Prostate gland (tissue), 2 donors: ENCODE measurements at regions not wholly inside any gene's neighbourhood (a gene's known extent, or its start where the extent isn't known, plus 50 kb on each side); places are given as distances from the start of the nearest gene placed in this dataset.

ENCODE experiments used
- DNase-seq: peaks from one replicate; pipeline ENCODE4 v3.0.0-alpha.2; 2019; ENCODE audit warnings: low spot score
- H3K27ac ChIP-seq, 2 donors: fragments of 200-600 bp; sonication (generic); 2 replicates each; pipeline ENCODE4 v1.5.1; 2017 to 2019
- H3K27me3 ChIP-seq: fragments of 200-600 bp; sonication (generic); replicated peaks from 2 replicates; pipeline ENCODE4 v1.5.1; 2019; ENCODE audit not compliant: insufficient read depth
- H3K36me3 ChIP-seq, 2 donors: fragments of 200-600 bp; sonication (generic); 1 replicate in 1 of 2; 2 replicates in 1 of 2; pipeline versions ENCODE4 v1.5.1 to v1.8.1; 2017 to 2019
- H3K4me1 ChIP-seq: fragments of 200-600 bp; sonication (generic); replicated peaks from 2 replicates; pipeline ENCODE4 v1.5.1; 2019
- H3K4me3 ChIP-seq, 2 donors: fragments of 200-600 bp; sonication (generic); 2 replicates each; pipeline ENCODE4 v1.5.1; 2017 to 2019
- H3K9me3 ChIP-seq: fragments of 200-600 bp; sonication (generic); 2 replicates; pipeline ENCODE4 v1.5.1; 2017
- CTCF ChIP-seq, 4 experiments: fragments of 200-600 bp in 2 of 4; fragments of 450-650 bp in 2 of 4; sonication (generic) in 2 of 4; IDR thresholded peaks; 1 replicate in 3 of 4; 2 replicates in 1 of 4; pipeline ENCODE4 v1.5.1; 2016 to 2019; ENCODE audit warnings: antibody characterized with exemption in 4 of 4, mild to moderate bottlenecking in 2 of 4, moderate library complexity in 2 of 4
- POLR2A ChIP-seq: fragments of 450-650 bp; IDR thresholded peaks from one replicate; pipeline ENCODE4 v1.6.1; 2016; ENCODE audit warnings: antibody characterized with exemption, mild to moderate bottlenecking
- POLR2AphosphoS5 ChIP-seq: sonication (generic); formaldehyde crosslinking; IDR thresholded peaks from one replicate; pipeline ENCODE4 v1.6.1; 2017; ENCODE audit warnings: antibody characterized with exemption
- WGBS: methylation state at CpG from one replicate; pipeline ENCODE4 v1.1.5; 2018; 5-methylcytosine and 5-hydroxymethylcytosine counted together
- intact Hi-C: fragments of 100-400 bp; cut with DNase I; formaldehyde crosslinking; loops from one replicate; pipeline ENCODE4 v1.14.2; 2022

DNA sequence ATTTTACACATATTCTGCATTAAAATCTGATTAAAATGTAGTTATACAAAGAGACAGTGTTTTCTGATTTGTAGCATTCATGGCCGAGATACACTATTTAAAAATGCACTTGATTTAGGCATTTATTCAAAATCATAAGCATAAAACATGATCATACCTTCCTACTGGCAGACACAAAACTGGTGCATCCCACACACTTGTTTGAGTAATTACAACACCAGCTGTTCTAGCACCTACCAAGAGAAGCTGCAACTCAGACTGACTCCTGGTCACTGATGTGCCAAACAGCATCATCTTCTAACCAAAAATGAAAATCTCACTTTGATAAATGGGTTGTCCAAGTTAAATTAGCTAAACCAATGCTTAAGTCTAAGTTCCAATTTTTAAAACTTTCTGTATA lies 262.7 kb upstream of the NSMCE3 start:
- no peak overlapping the region for H3K27ac ChIP-seq
- intact Hi-C loops: no loop called here
- H3K9me3 ChIP-seq: no peaks in the 10 kb centered on the region
- H3K27me3 ChIP-seq: no peaks in the 10 kb centered on the region
- WGBS: 85% methylated on average over 1 of the region's 1 CpG
- H3K4me3 ChIP-seq: no peak overlapping the region
- H3K36me3 ChIP-seq: no peaks in the 10 kb centered on the region
- TF ChIP-seq CTCF (IDR thresholded peaks at IDR 0.05): no peak
- no peak for TF ChIP-seq POLR2A
- no peak for TF ChIP-seq POLR2AphosphoS5
- H3K4me1 ChIP-seq: no peaks in the 10 kb centered on the region
- DNase-seq: no peak

DNA sequence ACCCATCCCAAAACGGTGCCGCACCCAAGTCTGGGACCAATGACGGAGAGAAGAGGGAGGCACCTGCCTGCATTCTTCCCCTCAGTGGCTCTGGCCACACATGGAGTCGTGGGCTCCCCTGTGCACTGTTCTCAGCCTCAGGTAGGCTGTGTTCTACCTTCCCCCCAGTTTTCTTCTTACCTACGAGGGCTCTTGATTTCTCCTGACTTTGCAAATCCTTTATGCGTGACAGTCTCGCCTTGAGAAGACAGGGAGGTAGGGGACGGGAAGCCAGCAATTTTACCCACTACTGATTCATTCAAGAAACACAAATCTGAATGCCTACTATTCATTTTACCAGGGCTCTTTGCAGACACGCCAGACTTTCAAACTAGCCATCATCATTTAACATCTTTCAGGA lies 261.3 kb upstream of the NSMCE3 start:
- no peaks in the 10 kb centered on the region for H3K9me3 ChIP-seq
- H3K4me3 ChIP-seq: no peak overlapping the region
- WGBS: 91% methylated on average over 9 of the region's 9 CpGs
- DNase-seq: no peak
- H3K36me3 ChIP-seq: no peaks in the 10 kb centered on the region
- H3K27ac ChIP-seq: no peak overlapping the region
- no peaks in the 10 kb centered on the region for H3K27me3 ChIP-seq
- TF ChIP-seq POLR2AphosphoS5: no peak
- no peaks in the 10 kb centered on the region for H3K4me1 ChIP-seq
- intact Hi-C loops: no loop called here

GRCh38 chr15:29529043-29529442 lies 259.4 kb upstream of the NSMCE3 start:
- 93% methylated on average over 3 of the region's 3 CpGs for WGBS
- H3K36me3 ChIP-seq: no peaks in the 10 kb centered on the region
- no peaks in the 10 kb centered on the region for H3K9me3 ChIP-seq
- no peak overlapping the region for H3K27ac ChIP-seq
- intact Hi-C loops: no loop called here
- no peak overlapping the region for H3K4me3 ChIP-seq
- TF ChIP-seq POLR2AphosphoS5: no peak
- TF ChIP-seq POLR2A: no peak
- TF ChIP-seq CTCF (IDR thresholded peaks at IDR 0.05): no peak
- DNase-seq: no peak
- no peaks in the 10 kb centered on the region for H3K27me3 ChIP-seq
- no peaks in the 10 kb centered on the region for H3K4me1 ChIP-seq

DNA sequence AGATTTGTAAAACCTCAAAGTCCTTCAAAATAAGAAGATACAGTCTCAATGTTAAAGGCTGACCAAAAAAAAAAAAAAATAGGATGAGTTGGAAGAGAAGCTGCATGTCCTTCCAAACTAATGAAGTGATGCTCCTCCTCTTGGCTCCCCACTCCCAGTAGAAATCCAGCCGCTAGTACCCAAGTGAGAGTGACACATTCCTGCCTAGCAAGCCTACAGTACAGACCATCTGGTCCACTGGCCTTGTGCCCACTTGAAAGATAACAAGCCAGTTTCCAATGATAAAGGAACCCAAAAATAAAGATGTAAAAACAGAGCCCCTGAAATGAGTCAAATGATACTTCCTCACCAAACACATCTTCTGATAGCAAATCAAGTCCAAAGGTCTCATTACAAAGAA lies 258.7 kb upstream of the NSMCE3 start:
- TF ChIP-seq POLR2A (no peak), POLR2AphosphoS5 (no peak), CTCF (IDR thresholded peaks at IDR 0.05) (no peak)
- intact Hi-C loops: no loop called here

DNA sequence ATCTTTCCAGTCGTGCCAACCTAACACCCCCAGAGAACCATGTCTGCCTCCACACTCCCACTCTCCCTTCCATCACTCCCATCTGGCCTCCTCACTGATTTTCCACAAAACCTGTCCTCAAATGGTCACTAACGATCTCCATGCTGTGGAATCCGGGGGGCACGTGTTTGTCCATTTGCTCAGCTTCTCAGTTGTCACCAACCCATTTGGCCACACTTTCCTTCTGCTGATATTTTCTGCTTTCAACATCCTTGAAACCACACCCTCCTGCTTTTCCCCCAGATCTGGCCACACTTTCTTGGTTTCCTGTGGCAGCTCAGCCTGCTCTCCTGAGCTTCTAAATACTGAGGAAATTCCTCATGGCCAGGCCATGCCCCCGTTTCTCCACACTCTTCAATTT lies 257.2 kb upstream of the NSMCE3 start:
- H3K4me3 ChIP-seq: no peak overlapping the region
- 74% methylated on average over 5 of the region's 5 CpGs for WGBS
- no peaks in the 10 kb centered on the region for H3K9me3 ChIP-seq
- no peaks in the 10 kb centered on the region for H3K27me3 ChIP-seq
- TF ChIP-seq CTCF (IDR thresholded peaks at IDR 0.05): no peak
- no peak for TF ChIP-seq POLR2A
- TF ChIP-seq POLR2AphosphoS5: no peak
- no peak for DNase-seq
- no peaks in the 10 kb centered on the region for H3K36me3 ChIP-seq
- no peak overlapping the region for H3K27ac ChIP-seq
- intact Hi-C loops: no loop called here
- no peaks in the 10 kb centered on the region for H3K4me1 ChIP-seq

More for the DNA sequence above, 258.7 kb upstream of the NSMCE3 start:
- no peak overlapping the region for H3K4me3 ChIP-seq
- no peaks in the 10 kb centered on the region for H3K27me3 ChIP-seq
- H3K9me3 ChIP-seq: no peaks in the 10 kb centered on the region
- H3K36me3 ChIP-seq: no peaks in the 10 kb centered on the region
- no peaks in the 10 kb centered on the region for H3K4me1 ChIP-seq
- 33% methylated on average over 1 of the region's 1 CpG for WGBS
- H3K27ac ChIP-seq: no peak overlapping the region
- DNase-seq: no peak
